ENCODE measurements at regions not wholly inside any gene's neighbourhood (a gene's known extent, or its start where the extent isn't known, plus 50 kb on each side); places are given as distances from the start of the nearest gene placed in this dataset.

- TF ChIP-seq CTCF (IDR thresholded peaks at IDR 0.05; ENCODE audit: low read depth, low read length, missing input control) (no peak), REST (IDR thresholded peaks at IDR 0.05) (no peak), JUND (IDR thresholded peaks at IDR 0.05) (no peak), TAF1 (conservative IDR thresholded peaks at IDR 0.05) (no peak), MAX (IDR thresholded peaks at IDR 0.05) (no peak), SP1 (IDR thresholded peaks at IDR 0.05) (no peak), YY1 (IDR thresholded peaks at IDR 0.05) (no peak), RAD21 (IDR thresholded peaks at IDR 0.05) (no peak), ATF3 (IDR thresholded peaks at IDR 0.05) (no peak)
Measured at GRCh38 chr6:9062596-9062995, 627.3 kb upstream of the SLC35B3 start.

Measured in liver (tissue), 3 donors.